HG03097 (cell line): ENCODE measurements at regions not wholly inside any gene's neighbourhood (a gene's known extent, or its start where the extent isn't known, plus 50 kb on each side); places are given as distances from the start of the nearest gene placed in this dataset.

ENCODE experiments used
- ATAC-seq: cut with Tn5 transposase; IDR thresholded peaks from one replicate; pipeline ENCODE4 v1.9.1; 2021; ENCODE audit not compliant: unreplicated experiment, low FRiP score

GRCh38 chr20:11755071-11755841 lies 162.4 kb upstream of the BTBD3 start:
- no peak for ATAC-seq

GRCh38 chr20:11761497-11761896 lies 156.2 kb upstream of the BTBD3 start:
- no peak for ATAC-seq

GRCh38 chr20:11766961-11767360 lies 150.7 kb upstream of the BTBD3 start:
- no peak for ATAC-seq

GRCh38 chr20:11769825-11770224 lies 147.9 kb upstream of the BTBD3 start:
- no peak for ATAC-seq

- no peak for ATAC-seq
Observed at GRCh38 chr20:11772226-11772730, 145.4 kb upstream of the BTBD3 start.

GRCh38 chr20:11776687-11777086 lies 141.0 kb upstream of the BTBD3 start:
- ATAC-seq: no peak

- ATAC-seq: no peak
Observed at GRCh38 chr20:11777387-11778205, 140.1 kb upstream of the BTBD3 start.

GRCh38 chr20:11778206-11778570 lies 139.5 kb upstream of the BTBD3 start:
- no peak for ATAC-seq

- peak; percentile 70 for ATAC-seq
Observed at GRCh38 chr20:11780765-11781369, 136.8 kb upstream of the BTBD3 start.

- no peak for ATAC-seq
Observed at GRCh38 chr20:11783102-11783850, 134.4 kb upstream of the BTBD3 start.

GRCh38 chr20:11785885-11786507 lies 131.7 kb upstream of the BTBD3 start:
- ATAC-seq: no peak

GRCh38 chr20:11790046-11790445 lies 127.6 kb upstream of the BTBD3 start:
- ATAC-seq: peak; percentile 60

GRCh38 chr20:11791316-11791715 lies 126.4 kb upstream of the BTBD3 start:
- no peak for ATAC-seq

GRCh38 chr20:11791835-11792567 lies 125.7 kb upstream of the BTBD3 start:
- no peak for ATAC-seq

- ATAC-seq: no peak
Observed at GRCh38 chr20:11792568-11792953, 125.1 kb upstream of the BTBD3 start.

GRCh38 chr20:11794525-11794924 lies 123.2 kb upstream of the BTBD3 start:
- ATAC-seq: no peak

GRCh38 chr20:11795071-11795615 lies 122.5 kb upstream of the BTBD3 start:
- ATAC-seq: no peak

- ATAC-seq: peak; percentile 77
Observed at GRCh38 chr20:11796026-11796425, 121.7 kb upstream of the BTBD3 start.

GRCh38 chr20:11797156-11797555 lies 120.5 kb upstream of the BTBD3 start:
- ATAC-seq: no peak
